Fibroblast of the aortic adventitia (primary cell): ENCODE measurements at regions not wholly inside any gene's neighbourhood (a gene's known extent, or its start where the extent isn't known, plus 50 kb on each side); places are given as distances from the start of the nearest gene placed in this dataset.
A peak's percentile ranks its signal among the peaks of the same experiment; 100 is the strongest.
"Not testable (repeated sequence)": the region's sequence is repeated elsewhere in the genome, so short reads cannot be mapped to it uniquely, and the experiment has no call there.

Source experiments
- DNase-seq: peaks from one replicate; pipeline ENCODE4 v3.0.0-alpha.2; 2010; ENCODE audit warnings: low read depth
- H3K4me3 ChIP-seq: 2 replicates; pipeline ENCODE4 v1.5.1; 2011; ENCODE audit warnings: low read depth, mild to moderate bottlenecking, control low read depth, low read length, moderate library complexity
- TF ChIP-seq, protein P1 (sequence below): IDR thresholded peaks from 2 replicates; pipeline ENCODE4 v1.5.1; 2011; ENCODE audit warnings: mild to moderate bottlenecking, low read length, control low read depth, inconsistent platforms; ENCODE audit not compliant: insufficient read depth

DNA sequence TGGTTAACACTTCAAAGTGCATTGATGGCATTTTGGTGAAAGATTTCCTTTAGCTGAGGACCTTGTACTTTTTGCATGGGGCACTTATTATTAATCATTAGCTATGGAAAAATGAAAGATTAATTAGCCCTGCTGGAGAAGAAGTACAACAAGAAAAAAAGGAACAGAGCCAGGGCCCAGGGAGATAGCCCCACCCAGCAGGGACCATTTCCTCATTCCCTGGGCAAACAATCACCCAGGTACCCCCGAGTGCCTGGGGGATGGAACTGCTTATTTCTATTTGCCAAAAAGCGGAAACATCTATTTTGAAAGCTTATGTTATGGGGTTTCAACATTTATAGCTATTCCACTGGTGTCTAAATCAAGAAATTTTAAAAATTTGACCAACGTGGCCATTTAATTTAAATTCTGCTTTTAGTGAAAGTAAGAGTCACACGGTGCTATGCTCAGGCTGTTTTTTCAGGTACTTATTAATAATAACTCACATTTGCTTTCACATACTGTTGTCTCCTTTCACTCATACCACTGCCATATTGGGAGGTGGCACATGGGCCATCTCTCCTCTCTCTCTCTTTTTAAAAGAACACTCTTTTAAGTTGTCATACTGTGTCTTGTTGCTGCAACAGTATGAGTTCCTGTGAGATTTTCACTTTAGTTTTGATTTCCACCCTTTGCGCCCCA, 143.6 kb upstream of the KIF5B start:
- no peak overlapping the region for H3K4me3 ChIP-seq
- no peak for DNase-seq
- TF ChIP-seq, protein P1, sequence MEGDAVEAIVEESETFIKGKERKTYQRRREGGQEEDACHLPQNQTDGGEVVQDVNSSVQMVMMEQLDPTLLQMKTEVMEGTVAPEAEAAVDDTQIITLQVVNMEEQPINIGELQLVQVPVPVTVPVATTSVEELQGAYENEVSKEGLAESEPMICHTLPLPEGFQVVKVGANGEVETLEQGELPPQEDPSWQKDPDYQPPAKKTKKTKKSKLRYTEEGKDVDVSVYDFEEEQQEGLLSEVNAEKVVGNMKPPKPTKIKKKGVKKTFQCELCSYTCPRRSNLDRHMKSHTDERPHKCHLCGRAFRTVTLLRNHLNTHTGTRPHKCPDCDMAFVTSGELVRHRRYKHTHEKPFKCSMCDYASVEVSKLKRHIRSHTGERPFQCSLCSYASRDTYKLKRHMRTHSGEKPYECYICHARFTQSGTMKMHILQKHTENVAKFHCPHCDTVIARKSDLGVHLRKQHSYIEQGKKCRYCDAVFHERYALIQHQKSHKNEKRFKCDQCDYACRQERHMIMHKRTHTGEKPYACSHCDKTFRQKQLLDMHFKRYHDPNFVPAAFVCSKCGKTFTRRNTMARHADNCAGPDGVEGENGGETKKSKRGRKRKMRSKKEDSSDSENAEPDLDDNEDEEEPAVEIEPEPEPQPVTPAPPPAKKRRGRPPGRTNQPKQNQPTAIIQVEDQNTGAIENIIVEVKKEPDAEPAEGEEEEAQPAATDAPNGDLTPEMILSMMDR = no peak

DNA sequence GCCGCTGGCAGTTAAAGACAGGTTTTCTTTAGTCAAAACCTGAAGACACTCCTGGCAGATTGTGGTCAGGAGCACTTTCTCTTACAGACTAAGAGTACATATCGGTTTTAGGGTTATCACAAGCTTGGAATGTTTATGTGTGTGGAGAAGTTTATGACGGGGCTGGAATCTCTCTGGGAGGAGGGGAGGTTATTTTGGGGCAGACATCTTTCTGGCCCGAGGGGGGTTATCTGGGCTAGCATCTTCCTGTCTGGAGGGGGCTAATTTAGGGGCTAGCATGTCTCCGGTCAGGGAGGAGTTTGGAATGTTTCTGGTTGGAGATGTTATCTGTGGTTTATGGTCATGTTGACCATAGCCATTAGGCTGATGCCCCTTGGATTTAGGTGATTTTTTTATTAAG, 141.2 kb upstream of the KIF5B start:
- no peak for DNase-seq

DNA sequence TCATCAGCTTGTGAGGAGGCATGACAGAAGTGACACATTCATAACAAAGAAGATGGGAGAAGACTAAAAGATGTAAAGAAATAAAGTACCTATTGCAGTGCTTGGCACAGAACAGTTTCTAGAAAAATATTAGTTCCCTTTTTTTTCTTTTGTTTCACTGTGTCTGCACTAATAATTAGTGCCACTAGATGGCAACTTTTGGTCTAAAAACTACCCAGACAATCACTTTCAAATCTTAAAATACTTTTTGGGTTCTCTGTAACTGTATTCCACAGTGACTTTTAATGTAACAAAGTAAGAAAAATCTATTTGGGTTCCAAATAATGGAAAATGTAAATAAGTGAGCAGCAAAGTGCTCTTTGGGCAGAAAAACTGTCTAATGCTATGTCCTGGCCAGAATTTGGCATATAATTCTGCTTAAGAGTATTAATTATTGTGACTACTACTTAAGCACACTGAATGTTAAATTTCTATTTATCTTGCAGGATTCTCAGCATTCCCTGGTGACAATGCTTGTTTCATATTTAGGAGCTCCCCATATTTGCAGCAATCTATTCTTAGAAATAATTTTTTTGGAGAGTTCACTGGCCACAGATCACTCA, 134.8 kb upstream of the KIF5B start:
- DNase-seq = peak; percentile 70
- TF ChIP-seq, protein P1 = peak; percentile 68
- H3K4me3 ChIP-seq = no peak overlapping the region

More for the DNA sequence above, 141.2 kb upstream of the KIF5B start:
- TF ChIP-seq, protein P1 = no peak
- H3K4me3 ChIP-seq = no peak overlapping the region

DNA sequence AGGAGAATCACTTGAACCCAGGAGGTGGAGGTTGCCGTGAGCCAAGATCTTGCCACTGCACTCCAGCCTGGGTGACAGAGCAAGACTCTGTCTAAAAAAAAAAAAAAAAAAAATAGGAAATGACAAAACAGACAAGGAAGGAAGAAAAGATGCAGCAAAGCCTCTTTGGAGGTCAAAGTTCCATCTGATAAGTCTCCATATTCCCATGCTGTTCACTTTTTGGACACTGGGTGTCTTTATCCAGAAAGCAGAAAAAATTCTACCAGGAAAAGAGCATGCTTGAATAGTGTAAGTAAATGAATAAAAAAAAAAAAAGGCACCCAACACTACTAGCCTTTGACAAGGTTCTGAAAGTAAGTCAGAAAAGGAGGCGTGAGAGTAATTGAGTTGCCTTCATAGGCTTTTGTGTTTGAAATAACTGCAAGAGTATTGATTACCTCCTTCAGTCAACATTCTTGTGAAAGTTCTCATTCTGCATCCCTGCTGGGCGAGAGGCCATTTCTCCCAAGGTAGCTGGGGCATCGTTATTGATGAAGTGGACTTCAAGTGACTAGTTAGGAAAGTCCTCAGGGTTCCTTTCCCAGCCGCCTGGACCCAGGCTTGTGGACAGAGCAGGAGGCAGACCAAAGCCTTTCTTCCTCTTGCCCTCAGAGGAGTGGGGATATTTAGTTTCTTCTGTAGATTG, 133.3 kb upstream of the KIF5B start:
- TF ChIP-seq, protein P1 = peak; percentile 43
- DNase-seq = peak; percentile 26
- no peak overlapping the region for H3K4me3 ChIP-seq

DNA sequence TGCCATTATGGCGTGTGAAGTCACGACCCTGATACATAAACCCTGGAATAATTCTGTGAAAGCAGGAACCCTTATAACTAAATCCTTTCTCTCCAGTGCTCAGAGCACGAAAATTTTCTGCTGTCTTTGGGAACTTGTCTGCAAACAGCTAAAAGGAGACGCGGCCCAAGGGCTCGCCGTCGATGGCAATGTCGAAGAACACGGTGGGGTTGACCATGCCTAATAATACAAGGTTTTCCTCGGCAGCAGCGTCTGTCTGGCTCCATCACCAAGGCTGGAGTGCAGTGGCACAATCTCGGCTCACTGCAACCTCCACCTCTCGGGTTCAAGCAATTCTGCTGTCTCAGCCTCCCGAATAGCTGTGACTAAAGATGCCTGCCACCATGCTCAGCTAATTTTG, 132.4 kb upstream of the KIF5B start:
- not testable (repeated sequence) for DNase-seq, H3K4me3 ChIP-seq

DNA sequence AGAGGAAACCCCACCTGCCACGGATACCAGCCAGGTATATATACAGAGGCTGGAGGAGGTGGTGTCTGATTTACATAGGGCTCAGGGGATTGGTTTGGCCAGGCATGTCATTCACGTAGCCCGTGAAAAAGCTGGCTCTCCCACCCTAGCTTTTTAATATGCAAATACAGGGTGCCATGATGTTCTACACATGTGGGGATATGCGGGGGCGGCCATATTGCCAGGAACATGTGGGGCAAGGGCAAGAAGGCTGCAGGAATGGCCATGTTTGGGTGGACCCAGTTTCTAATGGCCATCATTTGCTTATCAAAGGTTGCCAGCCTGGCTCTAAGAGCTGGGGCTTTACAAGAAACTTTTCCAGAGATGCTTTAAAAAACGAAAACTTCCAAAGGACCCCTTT, 131.5 kb upstream of the KIF5B start:
- no peak overlapping the region for H3K4me3 ChIP-seq
- TF ChIP-seq, protein P1 = no peak
- no peak for DNase-seq

DNA sequence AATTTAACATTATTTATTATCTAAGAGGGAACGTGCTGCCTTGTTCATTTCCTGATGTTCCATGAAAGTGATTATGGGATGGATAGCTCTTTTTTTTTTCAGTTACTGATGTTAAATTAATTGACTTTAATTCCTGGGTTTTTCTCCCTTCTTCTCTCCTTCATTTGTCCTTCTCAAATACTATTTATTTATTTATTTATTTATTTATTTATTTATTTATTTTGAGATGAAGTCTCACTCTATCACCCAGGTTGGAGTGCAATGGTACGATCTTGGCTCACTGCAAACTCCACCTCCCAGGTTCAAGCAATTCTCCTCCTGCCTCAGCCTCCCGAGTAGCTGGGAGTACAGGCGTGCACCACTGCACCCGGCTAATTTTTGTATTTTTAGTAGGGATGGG, 127.4 kb upstream of the KIF5B start:
- not testable (repeated sequence) for H3K4me3 ChIP-seq, DNase-seq
